ENCODE measurements at regions not wholly inside any gene's neighbourhood (a gene's known extent, or its start where the extent isn't known, plus 50 kb on each side); places are given as distances from the start of the nearest gene placed in this dataset.

- Mint-ChIP-seq H3K4me1 (no peaks in the 10 kb centered on the region), H3K27me3 (peaks cover 6% of the 10 kb centered on the region), H3K27ac (no peak overlapping the region), H3K9me3 (no peaks in the 10 kb centered on the region), H3K4me3 (no peak overlapping the region), H3K36me3 (no peaks in the 10 kb centered on the region)
Measured at GRCh38 chr5:154568589-154568988, 90.6 kb upstream of the HAND1 start.

DNA sequence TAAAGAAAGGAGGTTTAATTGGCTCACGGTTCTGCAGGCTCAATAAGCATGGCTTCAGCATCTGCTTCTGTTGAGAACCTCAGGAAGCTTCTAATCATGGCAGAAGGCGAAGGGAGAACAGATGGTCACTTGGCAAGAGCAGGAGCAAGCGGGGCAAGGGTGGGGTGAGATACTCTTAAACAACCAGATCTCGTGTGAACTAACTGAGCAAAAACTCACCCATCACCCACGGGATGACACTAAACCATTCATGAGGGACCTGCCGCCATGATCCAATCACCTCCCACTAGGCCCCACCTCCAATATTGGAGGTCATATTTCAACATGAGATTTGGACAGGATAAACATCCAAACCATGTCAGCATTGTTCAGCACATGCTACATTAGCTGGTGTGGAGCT is 89.1 kb upstream of the HAND1 start:
- peaks cover 6% of the 10 kb centered on the region for H3K27me3 Mint-ChIP-seq
- H3K4me1 Mint-ChIP-seq = no peaks in the 10 kb centered on the region
- no peaks in the 10 kb centered on the region for H3K36me3 Mint-ChIP-seq
- H3K9me3 Mint-ChIP-seq = no peaks in the 10 kb centered on the region
- no peak overlapping the region for H3K27ac Mint-ChIP-seq
- no peak overlapping the region for H3K4me3 Mint-ChIP-seq

DNA sequence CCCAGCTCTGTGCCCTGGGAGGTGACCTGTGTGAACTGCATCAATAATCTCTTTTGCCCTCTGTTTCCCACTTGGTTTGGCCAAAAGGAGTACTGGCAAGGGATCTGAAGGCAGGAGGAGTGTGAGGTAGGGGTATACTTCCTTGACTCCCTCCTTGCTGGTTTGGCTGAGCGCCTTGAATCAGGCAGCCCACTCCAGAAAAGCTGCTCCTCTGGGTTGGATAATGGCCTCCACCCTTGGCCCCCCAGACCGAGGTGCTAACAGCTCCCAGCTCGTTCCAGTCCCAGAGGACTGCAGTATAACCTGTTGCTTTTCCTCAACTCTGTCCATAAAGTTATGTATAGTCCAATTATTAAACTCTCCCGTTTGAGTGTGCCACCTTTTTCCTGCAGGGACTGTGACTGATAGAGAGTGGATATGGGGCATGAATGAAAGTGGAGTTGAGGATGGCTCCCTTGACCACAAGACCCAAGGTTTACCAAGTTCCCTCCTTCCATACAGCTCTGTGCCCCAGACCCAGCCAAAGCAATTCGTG is 88.2 kb upstream of the HAND1 start:
- Mint-ChIP-seq H3K4me3 (no peak overlapping the region), H3K9me3 (no peaks in the 10 kb centered on the region), H3K27ac (no peak overlapping the region), H3K36me3 (no peaks in the 10 kb centered on the region), H3K4me1 (no peaks in the 10 kb centered on the region), H3K27me3 (peaks cover 6% of the 10 kb centered on the region)

GRCh38 chr5:154565123-154565522 is 87.1 kb upstream of the HAND1 start:
- Mint-ChIP-seq H3K4me3 (no peak overlapping the region), H3K27ac (no peak overlapping the region), H3K9me3 (no peaks in the 10 kb centered on the region), H3K36me3 (no peaks in the 10 kb centered on the region), H3K27me3 (peaks cover 8% of the 10 kb centered on the region), H3K4me1 (no peaks in the 10 kb centered on the region)

DNA sequence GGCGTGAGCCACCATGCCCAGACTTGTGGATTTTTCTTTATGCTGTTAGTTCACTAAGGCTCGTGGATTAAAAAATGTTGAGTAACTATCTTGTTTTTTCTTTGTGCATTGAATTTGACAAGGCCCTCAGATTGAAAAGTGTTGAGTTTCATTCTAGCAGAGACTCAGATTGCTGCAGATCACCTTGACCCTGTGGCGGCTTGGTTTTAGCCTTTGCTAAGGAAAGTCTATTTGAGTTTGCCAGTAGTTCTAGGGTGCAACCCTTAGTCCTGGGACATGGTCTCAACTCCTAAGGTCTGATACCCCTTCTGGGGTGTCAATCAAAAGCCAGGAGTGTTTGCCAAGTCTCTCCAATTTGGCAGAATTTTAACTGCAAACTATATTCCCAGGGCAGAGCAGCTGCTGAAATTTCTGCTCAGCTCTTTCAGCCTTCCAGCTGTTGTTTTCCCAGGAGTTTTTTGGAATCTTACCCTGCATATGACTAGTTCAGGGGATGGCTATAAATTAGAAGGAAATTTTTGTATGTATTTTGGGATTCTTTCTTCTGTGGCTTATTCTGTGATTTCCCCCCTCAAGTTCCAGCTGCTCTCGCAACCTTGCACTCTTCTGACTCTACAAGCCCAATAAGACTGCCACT is 84.3 kb upstream of the HAND1 start:
- H3K36me3 Mint-ChIP-seq = no peaks in the 10 kb centered on the region
- no peak overlapping the region for H3K4me3 Mint-ChIP-seq
- no peaks in the 10 kb centered on the region for H3K9me3 Mint-ChIP-seq
- H3K4me1 Mint-ChIP-seq = no peaks in the 10 kb centered on the region
- peaks cover 8% of the 10 kb centered on the region for H3K27me3 Mint-ChIP-seq
- H3K27ac Mint-ChIP-seq = no peak overlapping the region

- H3K27me3 Mint-ChIP-seq = peaks cover 5% of the 10 kb centered on the region
- H3K36me3 Mint-ChIP-seq = no peaks in the 10 kb centered on the region
- H3K9me3 Mint-ChIP-seq = peaks cover 5% of the 10 kb centered on the region
- no peaks in the 10 kb centered on the region for H3K4me1 Mint-ChIP-seq
- no peak overlapping the region for H3K4me3 Mint-ChIP-seq
- no peak overlapping the region for H3K27ac Mint-ChIP-seq
Measured at GRCh38 chr5:154559398-154560276, 81.6 kb upstream of the HAND1 start.

DNA sequence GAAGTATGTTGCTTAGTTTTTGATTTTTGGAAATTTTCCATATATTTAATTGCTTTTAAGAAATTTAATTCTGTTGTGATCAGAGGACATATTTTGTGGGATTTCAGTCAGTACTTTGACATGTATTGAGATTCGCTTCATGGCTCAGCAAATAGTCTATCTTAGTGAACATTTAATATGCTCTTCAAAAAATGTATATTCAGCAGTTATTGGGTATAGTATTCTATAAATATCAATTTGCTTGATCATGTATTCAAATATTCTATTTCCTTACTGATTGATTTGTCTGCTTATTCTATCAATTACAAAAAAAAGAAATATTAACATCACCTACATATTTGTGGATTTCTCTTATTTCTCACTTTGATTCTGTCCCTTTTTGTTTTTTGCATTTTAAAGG is 79.5 kb upstream of the HAND1 start:
- no peak overlapping the region for H3K4me3 Mint-ChIP-seq
- no peak overlapping the region for H3K27ac Mint-ChIP-seq
- H3K36me3 Mint-ChIP-seq = no peaks in the 10 kb centered on the region
- no peaks in the 10 kb centered on the region for H3K4me1 Mint-ChIP-seq
- H3K27me3 Mint-ChIP-seq = peaks cover 6% of the 10 kb centered on the region
- peaks cover 5% of the 10 kb centered on the region for H3K9me3 Mint-ChIP-seq

- Mint-ChIP-seq H3K36me3 (no peaks in the 10 kb centered on the region), H3K27me3 (peaks cover 10% of the 10 kb centered on the region), H3K27ac (no peak overlapping the region), H3K4me3 (no peak overlapping the region), H3K4me1 (no peaks in the 10 kb centered on the region), H3K9me3 (no peaks in the 10 kb centered on the region)
Measured at GRCh38 chr5:154547551-154547950, 69.5 kb upstream of the HAND1 start.

- no peak overlapping the region for H3K4me3 Mint-ChIP-seq
- no peak overlapping the region for H3K27ac Mint-ChIP-seq
- H3K27me3 Mint-ChIP-seq = peaks cover 10% of the 10 kb centered on the region
- no peaks in the 10 kb centered on the region for H3K36me3 Mint-ChIP-seq
- H3K4me1 Mint-ChIP-seq = no peaks in the 10 kb centered on the region
- H3K9me3 Mint-ChIP-seq = no peaks in the 10 kb centered on the region
Measured at GRCh38 chr5:154546719-154547118, 68.7 kb upstream of the HAND1 start.

DNA sequence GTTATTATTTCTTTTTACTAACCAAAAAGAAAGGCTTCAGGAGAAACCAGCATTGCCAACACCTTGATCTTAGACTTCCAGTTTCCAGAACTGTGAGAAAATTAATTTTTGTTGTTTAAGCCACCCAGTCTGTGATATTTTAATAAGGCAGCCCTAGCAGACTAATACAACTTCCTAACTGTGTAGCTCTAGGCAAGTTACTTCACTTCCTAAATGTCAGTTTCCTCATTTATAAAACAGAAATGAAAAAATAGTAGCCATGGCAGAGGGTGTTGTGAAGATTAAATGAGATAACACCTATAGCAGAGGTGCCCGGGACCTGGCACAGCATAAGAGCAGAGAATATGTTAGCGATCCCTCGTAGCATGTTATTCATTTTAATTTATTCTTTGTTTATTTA is 66.6 kb upstream of the HAND1 start:
- no peaks in the 10 kb centered on the region for H3K36me3 Mint-ChIP-seq
- no peaks in the 10 kb centered on the region for H3K4me1 Mint-ChIP-seq
- H3K27ac Mint-ChIP-seq = no peak overlapping the region
- no peak overlapping the region for H3K4me3 Mint-ChIP-seq
- H3K9me3 Mint-ChIP-seq = no peaks in the 10 kb centered on the region
- H3K27me3 Mint-ChIP-seq = peaks cover 4% of the 10 kb centered on the region

DNA sequence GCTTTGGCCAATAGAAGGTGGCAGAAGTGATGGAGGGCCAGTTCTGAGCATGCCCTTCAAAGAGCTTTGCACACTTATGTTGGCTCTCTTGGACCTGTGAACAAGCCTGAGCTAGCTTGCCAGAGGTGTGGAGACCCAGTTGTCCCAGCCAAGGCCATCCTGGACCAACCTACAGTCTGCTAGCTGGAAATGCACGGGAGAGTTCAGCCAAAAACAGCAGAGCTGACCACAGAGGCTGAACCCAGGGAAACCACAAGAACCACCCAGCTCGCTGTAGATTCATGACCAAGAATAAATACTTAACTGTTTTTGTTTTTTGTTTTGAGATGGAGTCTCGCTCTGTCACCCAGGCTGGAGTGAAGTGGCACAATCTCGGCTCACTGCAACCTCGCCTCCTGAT is 65.4 kb upstream of the HAND1 start:
- H3K4me1 Mint-ChIP-seq = no peaks in the 10 kb centered on the region
- H3K27ac Mint-ChIP-seq = no peak overlapping the region
- H3K9me3 Mint-ChIP-seq = no peaks in the 10 kb centered on the region
- peaks cover 3% of the 10 kb centered on the region for H3K27me3 Mint-ChIP-seq
- H3K36me3 Mint-ChIP-seq = no peaks in the 10 kb centered on the region
- no peak overlapping the region for H3K4me3 Mint-ChIP-seq

DNA sequence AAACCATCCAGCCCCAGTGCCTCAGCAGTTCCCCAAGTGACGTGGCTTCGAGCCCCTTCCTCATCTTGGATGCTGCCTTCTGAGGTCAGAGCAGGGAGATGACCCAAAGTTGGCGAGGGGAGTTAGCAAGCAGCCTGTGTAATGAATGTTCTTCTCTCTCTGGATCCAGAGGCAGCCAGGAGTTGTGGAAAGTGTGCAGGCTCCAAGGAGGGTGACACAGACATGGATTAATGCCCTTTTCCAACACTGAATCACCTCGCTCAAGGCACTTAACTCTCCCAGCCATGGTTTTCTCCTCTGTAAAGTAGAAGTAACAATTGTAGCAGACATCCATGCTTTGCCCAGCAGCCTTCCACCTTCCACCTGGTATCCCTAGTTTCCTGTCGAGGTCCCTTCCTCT is 64.6 kb upstream of the HAND1 start:
- Mint-ChIP-seq H3K27me3 (peaks cover 3% of the 10 kb centered on the region), H3K36me3 (no peaks in the 10 kb centered on the region), H3K4me1 (no peaks in the 10 kb centered on the region), H3K27ac (no peak overlapping the region), H3K9me3 (no peaks in the 10 kb centered on the region), H3K4me3 (no peak overlapping the region)

DNA sequence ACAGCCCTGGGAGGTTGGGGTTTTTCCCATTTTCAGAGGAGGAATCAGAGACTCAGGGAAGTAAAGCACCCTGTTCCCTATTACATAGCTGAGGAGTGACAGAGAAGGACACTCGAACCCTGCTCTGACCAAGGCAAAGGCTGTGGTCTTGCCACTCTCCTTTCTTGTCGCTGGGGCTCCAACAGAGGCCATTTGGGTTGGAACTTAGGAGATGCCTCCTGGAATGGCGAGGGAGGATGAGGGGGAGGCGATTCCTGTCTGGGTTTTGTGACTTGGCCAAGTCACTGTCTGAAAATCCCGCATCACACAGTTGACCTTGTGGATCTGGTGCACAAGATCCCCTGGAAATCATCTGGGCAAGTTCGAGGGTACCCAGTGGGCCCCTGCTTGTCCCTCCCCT is 64.0 kb upstream of the HAND1 start:
- Mint-ChIP-seq H3K9me3 (no peaks in the 10 kb centered on the region), H3K27me3 (peaks cover 3% of the 10 kb centered on the region), H3K4me1 (no peaks in the 10 kb centered on the region), H3K27ac (no peak overlapping the region), H3K4me3 (no peak overlapping the region), H3K36me3 (no peaks in the 10 kb centered on the region)

DNA sequence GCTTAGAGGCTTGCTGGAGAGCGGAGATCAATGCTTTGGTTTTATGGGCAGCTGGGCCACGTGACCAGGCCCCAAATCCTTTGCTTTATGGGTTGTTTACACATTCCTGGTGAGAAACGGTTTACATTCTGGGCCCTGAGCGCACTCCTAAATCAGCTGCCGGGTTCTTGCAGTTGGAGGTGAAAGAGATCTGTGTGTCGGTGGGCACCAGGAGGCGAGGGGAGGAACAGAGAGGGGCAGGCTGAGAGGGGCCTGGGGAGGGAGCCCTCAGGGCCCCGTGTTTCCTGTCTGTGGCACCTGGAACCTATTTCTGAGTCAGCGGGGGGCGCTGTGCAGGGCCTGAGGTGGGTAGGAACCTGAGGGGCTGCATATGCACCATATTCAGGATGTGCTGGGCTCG is 63.5 kb upstream of the HAND1 start:
- H3K4me3 Mint-ChIP-seq = no peak overlapping the region
- no peak overlapping the region for H3K27ac Mint-ChIP-seq
- no peaks in the 10 kb centered on the region for H3K36me3 Mint-ChIP-seq

DNA sequence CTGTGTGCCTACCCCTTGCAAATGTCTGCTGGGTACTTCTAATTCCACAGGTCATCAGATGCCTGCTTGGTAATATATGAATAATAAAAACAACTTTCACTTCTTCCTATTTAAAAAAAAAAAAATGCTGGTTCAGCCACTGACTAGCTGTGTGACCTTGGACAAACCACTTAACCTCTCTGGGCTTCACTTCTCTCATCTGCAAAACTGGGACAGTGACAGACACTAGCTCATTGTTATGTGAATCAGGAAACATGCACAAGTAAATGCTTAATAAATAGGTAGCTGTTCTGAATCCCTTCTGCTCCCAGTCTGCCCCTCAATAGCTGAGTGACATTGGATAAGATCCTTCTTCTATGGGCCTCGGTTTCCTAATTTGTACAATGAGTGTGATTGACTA is 62.6 kb upstream of the HAND1 start:
- Mint-ChIP-seq H3K9me3 (no peaks in the 10 kb centered on the region), H3K4me3 (no peak overlapping the region), H3K27ac (no peak overlapping the region), H3K36me3 (no peaks in the 10 kb centered on the region), H3K4me1 (no peaks in the 10 kb centered on the region), H3K27me3 (peaks cover 6% of the 10 kb centered on the region)

More for the DNA sequence above, 63.5 kb upstream of the HAND1 start:
- no peaks in the 10 kb centered on the region for H3K9me3 Mint-ChIP-seq
- H3K27me3 Mint-ChIP-seq = peaks cover 5% of the 10 kb centered on the region
- H3K4me1 Mint-ChIP-seq = no peaks in the 10 kb centered on the region

DNA sequence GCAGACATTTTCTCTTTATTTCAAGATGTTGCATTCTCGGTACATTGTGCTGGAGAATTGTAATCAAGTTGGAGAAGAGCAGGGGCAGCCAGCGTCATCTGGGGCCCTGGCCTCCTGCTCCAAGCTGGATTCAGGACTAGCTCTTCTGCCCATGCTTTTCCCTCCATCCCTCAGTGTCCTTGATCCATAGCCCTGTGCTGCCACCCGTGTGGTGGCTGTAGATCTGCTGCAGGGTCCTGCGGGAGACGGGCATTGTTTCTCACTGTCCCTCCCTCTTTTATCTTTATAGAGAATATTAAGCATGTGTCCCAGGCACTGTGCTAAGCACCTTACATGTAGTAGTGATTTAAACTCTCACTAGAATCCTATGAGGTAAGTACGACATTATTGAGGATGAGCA is 60.5 kb upstream of the HAND1 start:
- Mint-ChIP-seq H3K4me1 (no peaks in the 10 kb centered on the region), H3K27ac (no peak overlapping the region), H3K4me3 (no peak overlapping the region), H3K36me3 (no peaks in the 10 kb centered on the region), H3K9me3 (no peaks in the 10 kb centered on the region), H3K27me3 (peaks cover 11% of the 10 kb centered on the region)

Measured in activated naive CD4-positive, alpha-beta T cell treated with anti-CD3 and anti-CD28 coated beads, Interleukin-2, amount 50 U/mL, for 24 hours (primary cell).